Dedifferentiated amniotic fluid mesenchymal stem cell (primary cell): ENCODE measurements at regions not wholly inside any gene's neighbourhood (a gene's known extent, or its start where the extent isn't known, plus 50 kb on each side); places are given as distances from the start of the nearest gene placed in this dataset.

Experiments
- DNase-seq: peaks from one replicate; pipeline ENCODE4 v3.0.0-alpha.2; 2016; ENCODE audit errors: extremely low spot score

DNA sequence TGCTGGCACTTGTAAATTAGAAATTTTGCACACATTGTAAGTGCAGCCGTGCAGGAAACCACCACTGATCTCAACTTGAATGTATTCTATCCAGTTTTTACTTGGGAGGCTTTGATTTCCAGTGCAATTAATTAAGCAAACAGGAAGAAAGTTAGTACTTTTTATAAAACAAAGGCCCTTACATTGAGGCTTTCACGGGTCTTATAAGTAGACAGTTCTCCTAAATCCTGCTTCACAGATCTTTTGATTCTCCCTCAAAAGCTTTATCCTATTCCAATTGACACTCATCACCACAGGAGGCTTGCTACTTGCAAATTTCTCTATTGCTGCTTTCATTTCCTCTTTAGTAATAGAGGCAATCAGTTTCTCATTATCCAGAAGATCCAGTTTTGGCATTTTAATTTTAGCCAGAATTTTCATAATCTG lies 90.1 kb downstream of the ERCC5 start:
- DNase-seq = no peak

DNA sequence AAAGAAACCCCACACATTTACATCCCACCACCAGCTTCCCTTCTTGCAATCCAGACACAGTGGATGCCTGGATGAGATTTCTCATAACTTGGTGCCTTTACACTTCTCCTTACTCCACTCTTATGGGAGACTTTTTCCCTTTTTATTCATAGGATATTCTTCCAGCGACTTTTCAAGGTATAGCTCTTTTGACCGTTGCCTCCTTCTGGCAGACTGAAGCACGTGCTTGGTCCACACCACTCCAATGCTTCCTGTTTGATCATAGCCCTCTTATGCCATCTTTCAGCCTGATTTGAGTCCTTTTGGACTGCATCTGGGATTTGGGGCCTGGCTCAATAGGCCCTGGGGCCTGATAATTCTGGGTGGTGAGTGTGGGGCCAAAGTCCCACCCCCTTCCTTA lies 87.7 kb downstream of the ERCC5 start:
- no peak for DNase-seq

DNA sequence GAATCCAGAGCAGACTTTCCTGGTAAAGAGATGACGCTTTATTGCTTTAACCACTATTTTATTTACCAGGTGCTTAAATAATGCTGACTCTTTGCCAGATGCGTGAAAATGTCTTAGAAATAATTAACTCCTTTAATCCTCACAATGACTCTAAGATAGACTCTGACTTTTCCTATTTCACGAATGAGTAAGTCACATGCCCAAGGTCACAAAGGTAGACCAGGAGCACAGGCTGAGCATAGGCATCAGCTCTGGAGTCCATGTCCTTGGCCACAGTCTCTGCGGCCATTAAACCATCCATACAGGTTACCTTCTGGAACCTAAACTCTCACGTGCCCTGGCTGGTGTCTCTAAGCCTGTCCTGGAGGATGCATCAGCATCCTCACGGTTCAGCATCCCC lies 87.3 kb downstream of the ERCC5 start:
- DNase-seq = no peak

DNA sequence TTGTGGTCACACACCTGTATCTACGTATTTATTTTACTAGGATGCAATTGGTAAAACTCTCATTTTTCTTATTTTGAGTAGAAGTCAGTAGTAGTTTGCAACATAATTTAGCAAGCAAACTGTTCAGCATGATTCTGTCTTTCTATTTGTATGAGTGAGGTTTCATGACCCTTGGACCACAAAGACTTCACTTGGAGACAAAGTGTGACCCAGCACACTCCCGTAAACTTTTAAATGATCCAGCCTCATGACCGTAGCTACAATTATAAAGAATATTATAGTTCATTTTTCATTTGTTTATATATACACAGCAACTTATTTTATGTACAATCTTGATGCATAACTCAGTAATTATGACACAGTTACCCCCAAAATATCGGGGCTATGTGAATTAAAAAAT lies 86.5 kb downstream of the ERCC5 start:
- no peak for DNase-seq

DNA sequence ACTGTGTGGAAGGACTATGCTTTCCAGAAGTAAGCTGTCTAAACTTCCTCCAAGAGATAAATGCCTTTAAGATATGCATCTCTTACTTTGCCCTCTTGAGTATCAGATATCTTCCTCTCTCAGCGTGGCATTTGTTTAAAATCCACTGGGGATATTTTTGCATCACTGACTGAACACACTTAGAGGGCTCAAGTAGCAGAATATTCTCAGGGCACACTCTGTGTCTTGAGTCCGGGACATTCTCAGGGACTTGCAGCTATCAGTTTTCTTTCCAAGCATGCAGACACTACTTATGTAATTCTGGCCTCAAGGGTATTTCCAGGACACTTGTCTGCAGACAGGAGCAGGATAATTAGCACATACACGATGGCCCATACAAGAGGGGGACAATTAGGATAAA lies 84.7 kb downstream of the ERCC5 start:
- no peak for DNase-seq

DNA sequence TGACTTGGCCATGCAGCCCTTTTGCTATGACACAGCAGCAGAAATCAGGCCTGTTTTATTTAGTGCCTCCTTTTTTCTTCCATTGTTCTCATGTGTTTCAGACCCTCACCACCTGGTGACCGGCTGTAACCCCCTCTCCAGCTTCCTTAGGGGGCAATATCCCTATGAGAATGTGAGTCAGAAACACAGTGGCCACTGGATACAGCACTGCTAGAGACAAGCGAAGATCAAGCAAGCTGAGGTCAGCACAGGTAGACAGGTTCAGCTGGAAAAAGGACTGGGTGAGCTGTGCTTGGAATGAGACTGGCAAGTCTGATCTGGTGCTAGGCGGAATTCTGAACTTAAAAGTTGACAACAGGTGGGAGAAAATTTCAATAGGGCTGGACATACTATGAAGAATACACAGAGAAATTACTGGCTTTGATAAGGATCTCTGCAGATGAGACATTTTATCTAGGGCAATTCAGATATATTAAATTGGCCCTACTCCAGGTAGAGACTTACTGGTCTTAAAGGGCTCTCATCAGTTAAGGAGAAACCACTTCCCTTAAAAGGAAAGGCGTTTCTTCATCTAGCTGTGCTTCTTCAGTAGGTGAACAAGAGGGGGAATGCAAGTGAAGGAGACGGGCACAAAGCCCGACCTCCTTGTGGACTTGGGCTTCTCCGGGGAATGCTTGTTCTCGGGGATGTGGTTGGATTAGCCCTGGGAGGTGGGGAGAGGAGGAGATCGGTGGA lies 83.3 kb downstream of the ERCC5 start:
- no peak for DNase-seq
